ENCODE measurements at regions not wholly inside any gene's neighbourhood (a gene's known extent, or its start where the extent isn't known, plus 50 kb on each side); places are given as distances from the start of the nearest gene placed in this dataset.

GRCh38 chr22:48637231-48637630 is 1190.4 kb downstream of the BRD1 start:
- TF ChIP-seq GATA3 (IDR thresholded peaks at IDR 0.05; ENCODE audit: low read depth, low read length): no peak

DNA sequence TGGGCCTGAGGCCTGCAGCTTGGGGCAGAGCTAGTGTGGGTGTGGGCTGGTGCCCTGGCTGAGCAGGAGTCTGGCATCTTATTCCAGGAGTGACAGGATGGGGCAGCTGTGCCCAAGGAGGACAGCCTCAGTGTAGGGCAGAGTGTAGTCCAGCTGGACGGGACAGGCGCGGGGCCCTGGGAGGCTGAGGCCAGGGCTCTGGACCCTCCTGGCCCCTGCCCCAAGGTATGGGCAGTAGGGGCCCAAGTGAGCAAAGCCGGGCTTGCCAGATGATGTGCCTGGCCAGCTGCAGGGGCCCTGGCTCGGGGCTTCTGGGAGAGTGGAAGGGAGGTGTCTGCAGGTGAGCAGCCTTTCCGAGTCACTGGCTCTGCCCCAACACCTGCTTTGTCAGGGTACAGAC is 1190.9 kb downstream of the BRD1 start:
- TF ChIP-seq GATA3 (IDR thresholded peaks at IDR 0.05; ENCODE audit: low read depth, low read length) (no peak), GATA2 (IDR thresholded peaks at IDR 0.05; ENCODE audit: low read depth, low read length) (no peak)

GRCh38 chr22:48635816-48636215 is 1191.9 kb downstream of the BRD1 start:
- TF ChIP-seq GATA3 (IDR thresholded peaks at IDR 0.05; ENCODE audit: low read depth, low read length) (no peak), GATA2 (IDR thresholded peaks at IDR 0.05; ENCODE audit: low read depth, low read length) (no peak)

GRCh38 chr22:48635031-48635430 is 1192.6 kb downstream of the BRD1 start:
- TF ChIP-seq GATA3 (IDR thresholded peaks at IDR 0.05; ENCODE audit: low read depth, low read length) (no peak), GATA2 (IDR thresholded peaks at IDR 0.05; ENCODE audit: low read depth, low read length) (no peak)

GRCh38 chr22:48633996-48634836 is 1193.5 kb downstream of the BRD1 start:
- TF ChIP-seq GATA3 (IDR thresholded peaks at IDR 0.05; ENCODE audit: low read depth, low read length) (no peak), GATA2 (IDR thresholded peaks at IDR 0.05; ENCODE audit: low read depth, low read length) (no peak)

- TF ChIP-seq GATA3 (IDR thresholded peaks at IDR 0.05; ENCODE audit: low read depth, low read length) (no peak), GATA2 (IDR thresholded peaks at IDR 0.05; ENCODE audit: low read depth, low read length) (no peak)
Observed at GRCh38 chr22:48632646-48633246, 1194.9 kb downstream of the BRD1 start.

- no peak for TF ChIP-seq GATA2 (IDR thresholded peaks at IDR 0.05; ENCODE audit: low read depth, low read length)
- TF ChIP-seq GATA3 (IDR thresholded peaks at IDR 0.05; ENCODE audit: low read depth, low read length): no peak
Observed at GRCh38 chr22:48631288-48631863, 1196.3 kb downstream of the BRD1 start.

DNA sequence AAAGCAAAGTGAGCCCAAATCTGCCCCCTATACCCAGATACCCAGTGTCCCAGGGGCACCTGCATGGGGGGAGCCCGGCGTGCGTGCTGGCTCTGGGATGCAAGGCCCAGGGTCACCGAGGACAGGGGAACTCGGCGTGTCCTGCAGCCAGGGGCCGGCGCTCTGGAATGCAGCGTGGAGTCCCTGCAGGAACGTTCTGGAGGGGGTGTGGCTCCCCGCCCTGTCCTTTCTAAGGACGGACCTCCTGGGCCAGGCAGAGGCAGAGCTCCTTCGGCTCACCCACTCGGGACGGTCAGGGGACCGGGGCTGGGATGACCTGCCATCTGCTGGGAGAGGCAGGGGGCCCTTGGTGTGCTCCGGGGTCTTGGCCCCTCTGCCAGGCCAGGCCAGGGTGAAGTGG is 1196.8 kb downstream of the BRD1 start:
- TF ChIP-seq GATA3 (IDR thresholded peaks at IDR 0.05; ENCODE audit: low read depth, low read length): no peak
- no peak for TF ChIP-seq GATA2 (IDR thresholded peaks at IDR 0.05; ENCODE audit: low read depth, low read length)

DNA sequence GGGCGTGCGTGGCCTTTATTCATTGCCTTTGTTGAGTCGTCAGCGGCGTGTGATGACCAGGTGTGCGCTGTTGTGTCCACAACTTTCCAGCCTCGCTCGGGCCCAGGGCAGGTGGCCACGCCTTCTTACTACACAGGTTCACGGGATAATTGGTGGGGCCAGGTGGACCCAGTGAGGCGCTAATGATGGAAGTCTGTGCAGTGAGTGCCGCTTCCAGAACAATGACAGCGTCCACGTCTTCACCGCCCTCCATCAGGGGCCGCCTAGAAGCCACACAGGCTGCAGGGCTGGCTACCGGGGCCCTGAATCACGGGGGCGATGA is 1197.3 kb downstream of the BRD1 start:
- TF ChIP-seq GATA2 (IDR thresholded peaks at IDR 0.05; ENCODE audit: low read depth, low read length): no peak
- no peak for TF ChIP-seq GATA3 (IDR thresholded peaks at IDR 0.05; ENCODE audit: low read depth, low read length)

GRCh38 chr22:48629631-48630432 is 1197.8 kb downstream of the BRD1 start:
- TF ChIP-seq GATA2 (IDR thresholded peaks at IDR 0.05; ENCODE audit: low read depth, low read length) (no peak), GATA3 (IDR thresholded peaks at IDR 0.05; ENCODE audit: low read depth, low read length) (no peak)

DNA sequence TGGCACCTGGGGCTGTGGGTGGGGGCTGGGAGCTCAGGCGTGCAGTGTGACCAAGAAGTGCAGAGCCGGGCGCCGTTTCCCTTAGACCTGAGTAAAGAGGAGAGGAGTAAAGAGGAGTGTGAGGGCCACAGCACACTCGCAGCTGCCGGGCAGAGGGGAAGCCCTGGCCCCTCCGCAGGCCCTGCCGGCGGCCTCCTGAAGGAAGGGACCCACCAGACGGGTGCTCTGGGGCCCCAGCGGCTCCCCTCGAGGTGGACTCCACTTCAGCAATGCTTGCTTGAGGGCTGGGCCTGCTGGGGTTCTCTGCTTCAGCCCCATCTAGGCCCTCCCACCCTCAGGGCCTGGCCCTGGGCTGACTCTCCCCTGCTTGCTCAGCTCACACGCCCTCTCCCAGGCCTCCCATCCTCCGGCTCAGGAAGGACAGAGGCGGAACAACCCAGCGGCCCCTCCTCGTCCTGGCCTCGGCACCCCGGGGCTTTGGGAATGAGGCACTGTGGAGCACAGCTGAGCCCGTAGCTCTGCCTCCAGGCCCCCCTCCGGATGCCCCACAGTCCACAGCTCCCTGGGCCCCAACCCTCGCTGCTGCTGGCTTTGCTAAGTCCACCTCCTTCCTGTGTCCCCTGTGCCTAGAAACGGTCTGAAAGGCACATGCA is 1198.7 kb downstream of the BRD1 start:
- TF ChIP-seq GATA3 (IDR thresholded peaks at IDR 0.05; ENCODE audit: low read depth, low read length): no peak
- TF ChIP-seq GATA2 (IDR thresholded peaks at IDR 0.05; ENCODE audit: low read depth, low read length): no peak

- TF ChIP-seq GATA3 (IDR thresholded peaks at IDR 0.05; ENCODE audit: low read depth, low read length) (no peak), GATA2 (IDR thresholded peaks at IDR 0.05; ENCODE audit: low read depth, low read length) (no peak)
Observed at GRCh38 chr22:48627966-48628365, 1199.7 kb downstream of the BRD1 start.

DNA sequence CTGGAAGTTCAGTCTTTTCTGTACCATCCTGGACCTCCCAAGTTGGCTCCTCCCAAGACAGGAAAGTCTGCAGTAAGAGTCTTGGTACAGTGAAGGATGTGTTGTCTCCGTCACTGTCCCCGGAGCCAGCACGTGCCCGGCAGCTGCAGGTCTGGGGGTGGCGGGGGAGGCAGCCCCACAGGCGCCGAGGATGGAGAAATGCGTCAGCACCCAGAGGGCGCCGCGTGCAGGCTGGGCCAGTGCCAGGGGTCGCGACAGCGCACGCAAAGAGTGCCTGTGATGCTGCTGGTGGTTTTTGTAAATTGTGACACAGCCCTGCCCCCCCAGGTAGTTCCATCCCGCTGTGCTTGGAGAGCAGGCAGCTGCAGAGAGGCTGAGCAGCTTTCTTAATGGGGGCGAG is 1200.5 kb downstream of the BRD1 start:
- TF ChIP-seq GATA2 (IDR thresholded peaks at IDR 0.05; ENCODE audit: low read depth, low read length) (no peak), GATA3 (IDR thresholded peaks at IDR 0.05; ENCODE audit: low read depth, low read length) (no peak)

DNA sequence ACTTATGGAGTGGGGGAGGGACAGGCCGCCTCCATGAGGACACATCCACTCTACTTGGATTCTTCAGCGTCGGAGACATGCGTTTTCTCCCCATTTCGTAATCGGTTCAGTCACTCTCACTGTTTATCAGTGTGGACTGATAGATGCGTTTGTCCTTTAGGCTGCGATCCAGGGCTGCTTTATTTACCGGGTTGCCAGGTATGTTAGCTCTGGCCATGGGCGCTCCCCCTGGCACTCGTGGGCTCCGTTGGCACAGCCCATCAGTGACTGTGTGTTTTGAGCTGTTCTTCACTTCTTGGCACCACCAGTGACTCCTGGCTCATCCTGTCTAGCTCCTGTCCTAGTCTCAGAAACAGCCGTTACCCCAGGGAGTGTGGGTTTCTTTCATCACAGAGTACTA is 1203.3 kb downstream of the BRD1 start:
- TF ChIP-seq GATA3 (IDR thresholded peaks at IDR 0.05; ENCODE audit: low read depth, low read length): no peak
- TF ChIP-seq GATA2 (IDR thresholded peaks at IDR 0.05; ENCODE audit: low read depth, low read length): no peak
